Neural progenitor cell (in vitro differentiated cells): ENCODE measurements at regions not wholly inside any gene's neighbourhood (a gene's known extent, or its start where the extent isn't known, plus 50 kb on each side); places are given as distances from the start of the nearest gene placed in this dataset.
A peak's percentile ranks its signal among the peaks of the same experiment; 100 is the strongest.

Experiments
- DNase-seq: peaks from one replicate; pipeline ENCODE4 v3.0.0-alpha.2; 2016; ENCODE audit warnings: low spot score
- H2AFZ ChIP-seq: fragments of 200-600 bp; sonication (generic); replicated peaks from 2 replicates; pipeline ENCODE4 v1.6.1; 2016; ENCODE audit warnings: antibody characterized with exemption
- H3F3A ChIP-seq: fragments of 200-600 bp; sonication (generic); 2 replicates; pipeline ENCODE4 v1.6.1; 2016; ENCODE audit warnings: antibody characterized with exemption, low read depth
- H3K27ac ChIP-seq: fragments of 200-600 bp; sonication (generic); 2 replicates; pipeline ENCODE4 v1.5.1; 2016; ENCODE audit warnings: mild to moderate bottlenecking
- H3K27me3 ChIP-seq: fragments of 200-600 bp; sonication (generic); 2 replicates; pipeline ENCODE4 v1.6.1; 2016; ENCODE audit warnings: mild to moderate bottlenecking, moderate library complexity
- H3K36me3 ChIP-seq: fragments of 200-600 bp; sonication (generic); 2 replicates; pipeline ENCODE4 v1.5.1; 2016
- H3K4me1 ChIP-seq: fragments of 200-600 bp; sonication (generic); 2 replicates; pipeline ENCODE4 v1.6.1; 2016; ENCODE audit warnings: mixed run types
- H3K4me2 ChIP-seq: fragments of 200-600 bp; sonication (generic); 2 replicates; pipeline ENCODE4 v1.6.1; 2016
- H3K4me3 ChIP-seq: fragments of 200-600 bp; sonication (generic); 2 replicates; pipeline ENCODE4 v1.5.1; 2016
- H3K79me2 ChIP-seq: fragments of 200-600 bp; sonication (generic); 2 replicates; pipeline ENCODE4 v1.6.1; 2016; ENCODE audit warnings: low read depth
- H3K9ac ChIP-seq: fragments of 200-600 bp; sonication (generic); 2 replicates; pipeline ENCODE4 v1.6.1; 2016
- H3K9me3 ChIP-seq: fragments of 200-600 bp; sonication (generic); 2 replicates; pipeline ENCODE4 v1.5.1; 2016; ENCODE audit warnings: low read depth
- H4K20me1 ChIP-seq: fragments of 200-600 bp; sonication (generic); 2 replicates; pipeline ENCODE4 v1.6.1; 2016; ENCODE audit warnings: low read depth
- H3K27ac Mint-ChIP-seq: 3 replicates; pipeline ENCODE4 v1.8.0; 2021; ENCODE audit warnings: mixed read lengths
- H3K27me3 Mint-ChIP-seq: 2 replicates; pipeline ENCODE4 v1.8.0; 2022; ENCODE audit warnings: low read depth, mild to moderate bottlenecking, inconsistent platforms, moderate library complexity, mixed read lengths; ENCODE audit not compliant: insufficient read depth
- H3K36me3 Mint-ChIP-seq: 3 replicates; pipeline ENCODE4 v1.8.0; 2021; ENCODE audit warnings: mixed read lengths
- H3K4me1 Mint-ChIP-seq: 3 replicates; pipeline ENCODE4 v1.8.0; 2021; ENCODE audit warnings: mixed read lengths
- H3K4me3 Mint-ChIP-seq: 3 replicates; pipeline ENCODE4 v1.8.0; 2021; ENCODE audit warnings: mild to moderate bottlenecking, moderate library complexity, mixed read lengths
- H3K9me3 Mint-ChIP-seq: 3 replicates; pipeline ENCODE4 v1.8.0; 2020; ENCODE audit warnings: mixed read lengths
- EZH2 ChIP-seq: fragments of 200-600 bp; sonication (generic); IDR thresholded peaks from 2 replicates; pipeline ENCODE4 v1.6.1; 2017; ENCODE audit warnings: antibody characterized with exemption, mild to moderate bottlenecking, moderate library complexity
- EZH2phosphoT487 ChIP-seq: fragments of 200-600 bp; sonication (generic); IDR thresholded peaks from 2 replicates; pipeline ENCODE4 v1.6.1; 2017; ENCODE audit warnings: antibody characterized with exemption
- TF ChIP-seq, protein P1 (sequence below): fragments of 200-600 bp; sonication (generic); IDR thresholded peaks from 2 replicates; pipeline ENCODE4 v1.5.1; 2017; ENCODE audit warnings: antibody characterized with exemption, mild to moderate bottlenecking

DNA sequence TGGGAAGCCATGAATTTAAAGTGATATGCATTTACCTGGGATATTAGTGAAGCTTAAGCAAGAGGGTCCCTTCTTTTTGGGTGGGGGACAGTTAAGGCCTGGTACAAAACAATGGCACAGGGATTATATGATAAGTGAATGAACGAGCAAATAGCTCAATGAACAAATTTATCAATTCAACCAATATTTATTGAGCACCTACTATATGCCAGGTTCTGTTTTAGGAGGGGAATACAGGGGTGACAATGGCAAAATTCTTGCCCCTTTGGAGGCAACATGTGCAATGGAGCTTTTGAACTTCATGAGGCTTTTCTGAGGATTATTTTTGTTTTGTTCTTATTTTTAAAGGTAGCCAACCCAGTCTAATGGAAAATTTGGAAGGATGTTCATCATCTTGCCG, 68.2 kb downstream of the FOXD2 start:
- no peaks in the 10 kb centered on the region for H3K9me3 Mint-ChIP-seq
- H3K9me3 ChIP-seq = no peaks in the 10 kb centered on the region
- H3K27ac Mint-ChIP-seq = no peak overlapping the region
- DNase-seq = no peak
- peaks cover 97% of the 10 kb centered on the region for H3K27me3 ChIP-seq
- H3K36me3 Mint-ChIP-seq = no peaks in the 10 kb centered on the region
- no peak overlapping the region for H3K4me2 ChIP-seq
- H4K20me1 ChIP-seq = peaks cover 5% of the 10 kb centered on the region
- H3K27me3 Mint-ChIP-seq = peaks cover 36% of the 10 kb centered on the region
- TF ChIP-seq EZH2phosphoT487 = no peak
- TF ChIP-seq, protein P1, sequence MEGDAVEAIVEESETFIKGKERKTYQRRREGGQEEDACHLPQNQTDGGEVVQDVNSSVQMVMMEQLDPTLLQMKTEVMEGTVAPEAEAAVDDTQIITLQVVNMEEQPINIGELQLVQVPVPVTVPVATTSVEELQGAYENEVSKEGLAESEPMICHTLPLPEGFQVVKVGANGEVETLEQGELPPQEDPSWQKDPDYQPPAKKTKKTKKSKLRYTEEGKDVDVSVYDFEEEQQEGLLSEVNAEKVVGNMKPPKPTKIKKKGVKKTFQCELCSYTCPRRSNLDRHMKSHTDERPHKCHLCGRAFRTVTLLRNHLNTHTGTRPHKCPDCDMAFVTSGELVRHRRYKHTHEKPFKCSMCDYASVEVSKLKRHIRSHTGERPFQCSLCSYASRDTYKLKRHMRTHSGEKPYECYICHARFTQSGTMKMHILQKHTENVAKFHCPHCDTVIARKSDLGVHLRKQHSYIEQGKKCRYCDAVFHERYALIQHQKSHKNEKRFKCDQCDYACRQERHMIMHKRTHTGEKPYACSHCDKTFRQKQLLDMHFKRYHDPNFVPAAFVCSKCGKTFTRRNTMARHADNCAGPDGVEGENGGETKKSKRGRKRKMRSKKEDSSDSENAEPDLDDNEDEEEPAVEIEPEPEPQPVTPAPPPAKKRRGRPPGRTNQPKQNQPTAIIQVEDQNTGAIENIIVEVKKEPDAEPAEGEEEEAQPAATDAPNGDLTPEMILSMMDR = no peak
- no peak for TF ChIP-seq EZH2
- H3K4me1 Mint-ChIP-seq = peaks cover 7% of the 10 kb centered on the region
- H3K79me2 ChIP-seq = no peaks in the 10 kb centered on the region
- no peak overlapping the region for H2AFZ ChIP-seq
- H3K4me3 ChIP-seq = no peak overlapping the region
- no peak overlapping the region for H3K27ac ChIP-seq
- H3K9ac ChIP-seq = no peak overlapping the region
- no peak overlapping the region for H3K4me3 Mint-ChIP-seq
- H3F3A ChIP-seq = peaks cover 10% of the 10 kb centered on the region
- H3K4me1 ChIP-seq = peaks cover 6% of the 10 kb centered on the region
- H3K36me3 ChIP-seq = no peaks in the 10 kb centered on the region

DNA sequence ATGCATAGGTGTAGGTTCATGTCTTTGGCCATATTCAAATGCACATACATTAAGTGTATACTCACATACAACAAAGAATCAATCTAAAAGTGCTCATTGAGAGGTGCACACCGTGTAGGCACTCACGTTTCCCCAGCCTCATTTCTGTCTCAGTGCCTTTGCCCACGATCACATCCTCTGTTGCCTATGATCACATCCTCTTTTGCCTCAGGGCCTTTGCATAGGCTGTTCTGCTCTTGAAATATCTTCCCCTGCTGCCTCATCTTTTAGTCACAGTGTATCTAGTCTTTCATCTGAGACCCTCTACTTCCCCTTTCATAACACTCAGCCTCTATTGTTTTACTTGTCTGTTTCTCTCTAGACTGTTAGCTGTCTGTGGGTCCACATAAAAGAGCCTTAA, 69.3 kb downstream of the FOXD2 start:
- Mint-ChIP-seq H3K4me3 (peak overlapping the region; percentile 27), H3K27ac (no peak overlapping the region), H3K36me3 (no peaks in the 10 kb centered on the region), H3K27me3 (peaks cover 35% of the 10 kb centered on the region), H3K4me1 (peaks cover 7% of the 10 kb centered on the region), H3K9me3 (no peaks in the 10 kb centered on the region)
- TF ChIP-seq, protein P1 = no peak
- TF ChIP-seq EZH2phosphoT487 = no peak
- no peak for TF ChIP-seq EZH2
- H3K9me3 ChIP-seq = no peaks in the 10 kb centered on the region
- H4K20me1 ChIP-seq = peaks cover 5% of the 10 kb centered on the region
- H3K4me2 ChIP-seq = no peak overlapping the region
- H3K27ac ChIP-seq = no peak overlapping the region
- H3K27me3 ChIP-seq = peaks cover 97% of the 10 kb centered on the region
- H3K79me2 ChIP-seq = no peaks in the 10 kb centered on the region
- no peak overlapping the region for H3K4me3 ChIP-seq
- H3F3A ChIP-seq = peaks cover 10% of the 10 kb centered on the region
- peaks cover 6% of the 10 kb centered on the region for H3K4me1 ChIP-seq
- no peak overlapping the region for H3K9ac ChIP-seq
- no peak for DNase-seq
- no peaks in the 10 kb centered on the region for H3K36me3 ChIP-seq
- no peak overlapping the region for H2AFZ ChIP-seq

DNA sequence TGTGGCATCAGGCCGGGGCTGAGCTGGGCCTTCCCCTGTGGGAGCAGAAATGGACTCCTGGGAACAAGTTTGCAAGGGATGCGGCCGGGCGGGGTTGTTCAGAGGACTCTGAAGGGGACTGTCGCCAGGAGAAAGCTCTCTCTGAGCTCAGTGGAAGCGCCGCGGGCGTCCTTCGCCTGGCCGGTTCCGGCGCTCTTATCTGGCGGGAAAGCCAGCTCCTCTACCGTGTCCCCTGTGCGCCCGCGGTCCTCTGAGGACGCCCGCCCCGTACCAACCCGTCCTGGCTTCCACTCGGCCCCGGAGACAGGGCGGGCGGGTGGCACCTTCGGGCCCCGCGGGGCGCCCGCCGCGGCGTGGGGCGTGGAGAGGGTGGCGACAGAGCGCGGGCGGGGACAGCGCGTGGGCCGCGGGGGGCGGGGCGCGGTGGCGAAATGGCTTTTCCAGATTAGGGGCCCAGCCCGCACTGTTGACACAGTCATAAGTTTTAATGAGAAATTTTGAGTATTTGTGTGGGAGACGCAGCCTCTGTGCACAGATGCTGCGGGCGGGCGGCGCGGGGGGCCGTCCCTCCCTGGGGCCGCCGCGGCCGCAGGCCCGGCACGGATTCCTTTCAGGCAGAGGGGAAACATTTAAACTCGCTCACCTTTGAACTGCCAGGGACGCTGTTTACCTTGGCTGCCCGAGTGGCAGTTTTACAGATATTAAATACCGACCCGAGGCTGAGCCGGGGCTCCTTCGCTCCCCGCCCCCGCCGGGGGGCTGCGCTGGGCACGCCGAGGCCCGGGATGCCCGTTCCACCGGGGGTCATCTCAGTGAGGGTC, 70.2 kb downstream of the FOXD2 start:
- Mint-ChIP-seq H3K36me3 (no peaks in the 10 kb centered on the region), H3K4me1 (peaks cover 7% of the 10 kb centered on the region), H3K27me3 (peaks cover 32% of the 10 kb centered on the region), H3K27ac (no peak overlapping the region), H3K9me3 (no peaks in the 10 kb centered on the region), H3K4me3 (peak overlapping the region; percentile 84)
- no peaks in the 10 kb centered on the region for H3K36me3 ChIP-seq
- H3F3A ChIP-seq = peaks cover 10% of the 10 kb centered on the region
- peak overlapping the region; percentile 47 for H3K4me3 ChIP-seq
- peak overlapping the region; percentile 91 for H3K4me2 ChIP-seq
- H2AFZ ChIP-seq = peak overlapping the region; percentile 31
- H3K4me1 ChIP-seq = peaks cover 6% of the 10 kb centered on the region
- H3K9me3 ChIP-seq = no peaks in the 10 kb centered on the region
- TF ChIP-seq EZH2phosphoT487 (peak; percentile 76), EZH2 (peak; percentile 87)
- TF ChIP-seq, protein P1 = no peak
- H3K27me3 ChIP-seq = peaks cover 97% of the 10 kb centered on the region
- no peak overlapping the region for H3K27ac ChIP-seq
- H4K20me1 ChIP-seq = peaks cover 5% of the 10 kb centered on the region
- DNase-seq = peak; percentile 69
- no peak overlapping the region for H3K9ac ChIP-seq
- no peaks in the 10 kb centered on the region for H3K79me2 ChIP-seq
